Kidney (tissue), 13 donors: ENCODE measurements at regions not wholly inside any gene's neighbourhood (a gene's known extent, or its start where the extent isn't known, plus 50 kb on each side); places are given as distances from the start of the nearest gene placed in this dataset.

ENCODE experiments used
- DNase-seq, 5 donors: peaks; one replicate each; pipeline ENCODE4 v3.0.0-alpha.2; 2013 to 2020
- FAIRE-seq: peaks from 2 replicates; lab custom pipeline; 2012; peaks lifted over from hg19 to GRCh38; lab: Jason Lieb, UNC
- H3K27ac ChIP-seq, 2 donors: one replicate each; pipeline ENCODE4 v1.7.0; 2013; ENCODE audit warnings: low read depth in 2 of 2, low read length in 2 of 2, inconsistent platforms in 1 of 2
- H3K27me3 ChIP-seq: one replicate; pipeline ENCODE4 v1.7.1; 2013; ENCODE audit warnings: low read length, inconsistent platforms; ENCODE audit not compliant: control insufficient read depth, insufficient read depth
- H3K36me3 ChIP-seq, 3 donors: one replicate each; pipeline versions ENCODE4 v1.7.0 to v1.7.1; 2013; ENCODE audit warnings: low read length in 3 of 3, control low read depth in 1 of 3, inconsistent platforms in 1 of 3; ENCODE audit not compliant: insufficient read depth in 3 of 3, control insufficient read depth in 2 of 3
- H3K4me1 ChIP-seq, 3 donors: one replicate each; pipeline versions ENCODE4 v1.7.0 to v1.7.1; 2013; ENCODE audit warnings: low read length in 3 of 3, inconsistent platforms in 1 of 3, low read depth in 1 of 3; ENCODE audit not compliant: control insufficient read depth in 2 of 3, insufficient read depth in 2 of 3
- H3K4me3 ChIP-seq, 3 donors: one replicate each; pipeline versions ENCODE4 v1.7.0 to v1.8.1; 2013; ENCODE audit warnings: low read length in 3 of 3, control low read depth in 1 of 3, inconsistent platforms in 1 of 3
- H3K9ac ChIP-seq, 3 donors: one replicate each; pipeline versions ENCODE4 v1.7.0 to v1.7.1; 2013; ENCODE audit warnings: low read length in 3 of 3, control low read depth in 1 of 3, inconsistent platforms in 1 of 3
- H3K9me3 ChIP-seq, 3 donors: one replicate each; pipeline versions ENCODE4 v1.7.0 to v1.7.1; 2013; ENCODE audit warnings: low read length in 3 of 3, control low read depth in 1 of 3, inconsistent platforms in 1 of 3; ENCODE audit not compliant: control insufficient read depth in 2 of 3, insufficient read depth in 1 of 3
- CTCF ChIP-seq: IDR thresholded peaks from 3 replicates; pipeline ENCODE4 v1.5.1; 2012; ENCODE audit warnings: mild to moderate bottlenecking, moderate library complexity, borderline replicate concordance; ENCODE audit not compliant: insufficient read depth; ENCODE audit errors: extremely low read depth
- intact Hi-C: fragments of 100-400 bp; cut with DNase I; formaldehyde crosslinking; loops from one replicate; pipeline ENCODE4 v1.11.1; 2022
- donor health status: control.
- donor health status: control.
- donor health status: control.
- donor health status: control.
- donor health status: control.
- donor health status: DM: yes; HTN: yes; CAD: no.
- donor health status: Normal renal cell carcinoma (clear cell type).

GRCh38 chr11:111173221-111173620 lies 72.3 kb upstream of the POU2AF2 start:
- no peak overlapping the region for H3K4me3 ChIP-seq
- no peaks in the 10 kb centered on the region for H3K27me3 ChIP-seq
- H3K9ac ChIP-seq, result no peak overlapping the region
- no peak overlapping the region for H3K27ac ChIP-seq
- H3K4me1 ChIP-seq, result no peaks in the 10 kb centered on the region
- FAIRE-seq (no peak), DNase-seq (no peak)
- H3K9me3 ChIP-seq, result no peaks in the 10 kb centered on the region
- intact Hi-C loops, result no loop called here
- no peaks in the 10 kb centered on the region for H3K36me3 ChIP-seq
- TF ChIP-seq CTCF, result no peak

DNA sequence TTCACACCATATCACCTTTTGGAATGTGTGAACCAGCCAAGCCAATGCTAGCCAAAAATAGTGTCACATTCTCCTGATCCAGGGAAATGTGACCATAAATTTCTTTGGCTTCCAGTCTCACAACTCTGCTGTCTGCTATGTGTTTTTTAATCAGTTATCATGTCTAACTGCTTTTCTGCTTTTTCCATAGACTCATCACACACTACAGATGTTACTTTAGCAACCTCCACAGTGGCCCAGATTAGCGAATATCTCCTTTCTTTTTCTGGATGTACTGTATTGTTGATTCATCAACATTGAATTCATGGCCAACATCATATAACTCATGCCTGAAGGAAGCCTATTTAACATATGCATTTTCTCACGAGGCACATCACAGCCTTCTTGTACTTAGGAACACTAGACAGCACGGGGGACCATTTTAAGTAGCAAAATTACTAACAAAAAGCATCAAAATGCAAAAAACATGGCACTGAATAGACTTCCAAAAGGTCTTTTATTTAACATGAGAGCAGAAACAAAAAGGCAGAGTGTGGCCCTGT lies 73.1 kb upstream of the POU2AF2 start:
- intact Hi-C loops, result no loop called here

GRCh38 chr11:111170761-111171379 lies 74.7 kb upstream of the POU2AF2 start:
- Histone ChIP-seq H3K27ac (no peak overlapping the region), H3K36me3 (no peaks in the 10 kb centered on the region), H3K4me1 (no peaks in the 10 kb centered on the region), H3K4me3 (no peak overlapping the region), H3K9ac (no peak overlapping the region), H3K9me3 (no peaks in the 10 kb centered on the region), H3K27me3 (no peaks in the 10 kb centered on the region)
- intact Hi-C loops, result no loop called here
- TF ChIP-seq CTCF, result no peak
- DNase-seq, result peak in 1 of 5 donors; percentile 35
- no peak for FAIRE-seq

More for the DNA sequence above, 73.1 kb upstream of the POU2AF2 start:
- DNase-seq, result no peak
- Histone ChIP-seq H3K27ac (no peak overlapping the region), H3K27me3 (no peaks in the 10 kb centered on the region), H3K9me3 (no peaks in the 10 kb centered on the region), H3K36me3 (no peaks in the 10 kb centered on the region), H3K9ac (no peak overlapping the region), H3K4me3 (no peak overlapping the region), H3K4me1 (no peaks in the 10 kb centered on the region)
- TF ChIP-seq CTCF, result no peak
- FAIRE-seq, result no peak
